Inflammatory macrophage treated with lipopolysaccharide for 1 hour (primary cell): ENCODE measurements at regions not wholly inside any gene's neighbourhood (a gene's known extent, or its start where the extent isn't known, plus 50 kb on each side); places are given as distances from the start of the nearest gene placed in this dataset.

Source experiments
- DNase-seq, 2 donors: peaks; one replicate each; pipeline ENCODE4 v3.0.0-alpha.2; 2020 to 2022

GRCh38 chr15:98427321-98427720 lies 221.0 kb upstream of the IGF1R start:
- DNase-seq, result no peak

GRCh38 chr15:98428253-98428989 lies 219.9 kb upstream of the IGF1R start:
- peak in 1 of 2 donors; percentile 60 for DNase-seq

- DNase-seq, result no peak
These were observed 217.2 kb upstream of the IGF1R start for GRCh38 chr15:98431171-98431570.

GRCh38 chr15:98433346-98433745 lies 215.0 kb upstream of the IGF1R start:
- no peak for DNase-seq

- DNase-seq, result no peak
These were observed 214.5 kb upstream of the IGF1R start for GRCh38 chr15:98433856-98434255.

DNA sequence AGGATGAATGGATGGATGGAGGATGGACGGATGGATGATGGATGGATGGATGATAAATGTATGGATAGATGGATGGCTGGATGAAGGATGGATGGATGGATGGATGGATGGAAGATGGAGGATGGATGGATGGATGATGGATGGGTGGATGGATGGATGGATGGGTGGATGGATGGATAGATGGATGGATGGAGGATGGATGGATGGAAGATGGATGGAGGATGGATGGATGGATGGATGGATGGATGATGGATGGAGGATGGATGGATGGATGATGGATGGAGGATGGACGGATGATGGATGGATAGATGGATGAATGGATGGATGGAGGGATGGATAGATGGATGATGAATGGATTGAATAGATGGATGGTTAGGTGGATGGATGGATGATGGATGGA lies 210.6 kb upstream of the IGF1R start:
- DNase-seq, result no peak

DNA sequence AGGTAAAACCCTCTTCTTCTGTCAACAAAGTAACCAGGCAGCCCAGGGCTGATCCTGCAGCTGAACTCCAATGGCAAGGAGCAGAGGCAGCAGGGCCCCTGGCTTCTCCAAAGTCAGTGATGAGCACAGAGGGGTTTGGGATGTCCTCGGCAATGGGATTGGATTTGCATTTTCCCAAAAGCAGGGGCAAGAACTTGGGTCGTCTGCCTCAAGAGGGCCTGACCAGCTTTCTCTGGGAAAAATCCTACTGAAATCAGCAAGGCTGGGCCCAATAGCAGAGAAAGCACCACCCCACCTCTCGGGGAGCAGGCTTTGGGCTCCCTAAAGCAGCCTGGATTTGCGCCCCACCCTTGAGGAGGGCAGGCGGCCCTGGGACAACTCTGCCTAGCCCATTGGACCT lies 210.0 kb upstream of the IGF1R start:
- no peak for DNase-seq

DNA sequence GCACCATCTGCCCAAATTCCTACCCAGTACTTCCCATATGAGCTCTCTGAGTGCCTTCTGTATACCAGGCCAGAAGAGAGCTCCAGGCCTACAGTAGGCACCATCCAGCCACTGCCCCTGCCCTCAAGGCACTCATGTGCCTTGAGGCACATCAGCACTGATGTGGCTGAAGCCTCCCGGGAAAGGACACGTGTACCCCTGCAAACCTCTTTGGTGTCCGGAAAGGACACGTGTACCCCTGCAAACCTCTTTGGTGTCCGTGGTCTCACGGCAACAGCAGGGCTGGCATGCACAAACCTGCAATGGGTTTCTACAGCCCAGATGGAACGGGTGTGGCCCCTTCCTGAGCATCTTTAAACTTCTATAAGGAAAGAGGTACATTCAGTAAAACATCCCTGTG lies 209.4 kb upstream of the IGF1R start:
- DNase-seq, result no peak

GRCh38 chr15:98439523-98439942 lies 208.8 kb upstream of the IGF1R start:
- no peak for DNase-seq

GRCh38 chr15:98440917-98441316 lies 207.4 kb upstream of the IGF1R start:
- no peak for DNase-seq

GRCh38 chr15:98441599-98441998 lies 206.7 kb upstream of the IGF1R start:
- no peak for DNase-seq

- peak in 1 of 2 donors; percentile 56 for DNase-seq
These were observed 205.9 kb upstream of the IGF1R start for GRCh38 chr15:98442379-98442833.

DNA sequence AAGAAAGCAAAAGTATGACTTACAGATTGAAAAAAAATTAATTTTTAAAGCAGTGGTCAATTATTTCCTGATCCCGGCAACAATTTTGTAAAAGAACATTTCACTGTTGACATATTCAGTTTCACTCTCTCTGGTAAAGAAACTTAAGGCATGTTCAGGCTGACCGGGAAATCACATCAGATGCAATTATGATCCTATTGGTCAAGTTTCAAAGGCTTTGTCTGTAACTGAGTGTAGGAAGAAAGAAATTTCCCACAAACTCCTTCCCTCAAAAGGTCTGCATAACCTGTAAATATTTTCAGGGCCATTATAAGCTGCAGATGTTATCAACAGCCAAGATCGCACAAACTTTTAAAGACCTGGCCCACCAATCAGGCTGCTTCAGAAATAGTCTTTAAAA lies 205.4 kb upstream of the IGF1R start:
- DNase-seq, result no peak

- DNase-seq, result no peak
These were observed 204.8 kb upstream of the IGF1R start for GRCh38 chr15:98443526-98443925.

DNA sequence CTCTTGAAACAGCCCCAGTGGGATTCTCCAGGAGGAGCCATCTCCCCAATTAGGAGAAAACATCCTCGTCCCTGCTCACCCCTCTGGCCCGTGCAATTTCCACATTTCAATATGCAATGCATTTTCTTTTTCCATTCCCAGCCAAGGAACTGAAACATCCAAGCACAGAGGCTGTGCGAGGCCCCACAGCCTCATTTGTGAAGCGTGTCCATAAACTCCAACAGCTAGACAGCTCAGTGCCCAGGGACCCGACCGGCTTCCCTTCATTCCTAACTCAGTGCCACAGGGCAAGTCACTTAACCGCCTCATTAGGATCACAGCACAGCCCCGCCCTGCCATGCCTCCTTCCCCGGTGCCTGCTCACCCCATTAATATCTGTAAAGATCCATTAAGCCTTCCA lies 204.2 kb upstream of the IGF1R start:
- no peak for DNase-seq

- DNase-seq, result no peak
These were observed 203.0 kb upstream of the IGF1R start for GRCh38 chr15:98445315-98445714.

DNA sequence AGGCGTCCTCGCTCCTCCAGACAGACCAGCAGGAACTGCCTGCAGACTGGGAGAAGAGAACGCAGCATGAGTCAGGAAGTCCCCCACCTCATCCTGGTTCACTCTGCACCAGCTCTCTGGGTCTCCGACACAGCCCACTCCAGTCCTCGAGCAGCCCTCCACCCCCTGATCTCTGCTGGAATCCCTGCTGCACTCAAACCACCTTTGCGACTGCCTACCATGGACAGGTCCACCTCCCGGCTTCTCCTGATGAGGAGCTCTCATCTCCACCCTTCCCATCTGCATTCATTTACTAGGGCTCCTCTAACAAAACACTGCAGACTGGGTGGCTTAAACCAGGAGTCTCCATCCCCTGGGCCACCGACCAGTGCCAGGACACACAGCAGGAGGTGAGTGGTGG lies 202.3 kb upstream of the IGF1R start:
- DNase-seq, result no peak

GRCh38 chr15:98447069-98447468 lies 201.3 kb upstream of the IGF1R start:
- no peak for DNase-seq

DNA sequence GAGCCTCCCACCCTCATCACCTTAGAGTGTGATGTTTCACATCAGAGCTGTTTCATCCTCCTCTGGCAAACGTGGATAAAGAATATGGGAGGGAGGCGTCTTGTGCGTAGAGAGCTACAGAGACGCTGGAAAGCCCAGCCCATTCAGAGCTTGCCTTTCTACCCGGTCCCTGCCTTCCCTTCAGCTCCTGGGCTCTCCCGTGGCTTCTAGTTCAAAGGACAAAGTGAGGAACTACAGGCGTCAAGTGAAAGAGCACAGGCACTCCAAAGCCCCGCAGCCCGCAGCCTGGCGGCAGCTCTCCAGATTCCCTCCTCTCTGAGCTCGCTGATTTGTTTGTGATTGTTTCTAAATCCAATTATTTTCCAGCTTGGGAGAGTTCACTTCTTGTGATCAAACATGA lies 197.1 kb upstream of the IGF1R start:
- no peak for DNase-seq

DNA sequence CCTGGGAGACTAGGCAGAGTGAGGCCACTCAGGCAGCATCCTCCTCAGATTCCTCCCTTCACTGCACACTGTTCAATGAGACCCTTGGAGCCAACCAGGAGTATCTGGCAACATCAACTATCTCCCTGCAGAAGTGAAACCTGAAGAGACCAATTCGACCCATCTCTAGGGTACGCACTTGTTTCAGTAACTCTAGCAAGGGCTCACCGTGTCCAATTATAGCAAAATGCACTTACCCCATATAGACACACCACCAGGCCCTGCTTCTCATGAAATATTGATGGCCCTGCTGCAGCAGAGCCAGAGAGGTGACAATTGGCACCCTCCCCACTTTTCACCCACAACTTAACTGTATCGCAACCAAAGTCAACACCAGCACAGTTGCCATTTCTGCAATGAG lies 196.1 kb upstream of the IGF1R start:
- no peak for DNase-seq

GRCh38 chr15:98455904-98456303 lies 192.4 kb upstream of the IGF1R start:
- no peak for DNase-seq

- no peak for DNase-seq
These were observed 171.8 kb upstream of the IGF1R start for GRCh38 chr15:98476559-98476958.

DNA sequence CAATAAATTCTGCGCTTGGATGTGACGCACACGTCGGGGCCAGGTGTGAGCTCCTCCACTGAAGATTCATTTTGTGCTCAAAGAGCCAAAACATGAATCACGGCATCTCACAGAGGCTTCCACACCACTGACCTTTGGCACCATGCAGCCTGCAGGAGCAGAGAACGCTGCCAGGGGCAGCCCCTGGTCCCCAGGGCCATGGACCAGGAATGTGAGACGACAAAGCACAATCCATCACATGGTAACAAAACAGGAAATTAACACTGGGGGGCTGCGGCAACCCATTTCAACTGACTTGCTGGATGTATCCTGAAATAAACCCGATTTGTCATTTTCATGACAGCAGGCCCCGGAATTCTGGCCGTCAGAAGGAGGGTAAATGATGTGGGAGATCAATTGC lies 167.5 kb upstream of the IGF1R start:
- DNase-seq, result no peak

DNA sequence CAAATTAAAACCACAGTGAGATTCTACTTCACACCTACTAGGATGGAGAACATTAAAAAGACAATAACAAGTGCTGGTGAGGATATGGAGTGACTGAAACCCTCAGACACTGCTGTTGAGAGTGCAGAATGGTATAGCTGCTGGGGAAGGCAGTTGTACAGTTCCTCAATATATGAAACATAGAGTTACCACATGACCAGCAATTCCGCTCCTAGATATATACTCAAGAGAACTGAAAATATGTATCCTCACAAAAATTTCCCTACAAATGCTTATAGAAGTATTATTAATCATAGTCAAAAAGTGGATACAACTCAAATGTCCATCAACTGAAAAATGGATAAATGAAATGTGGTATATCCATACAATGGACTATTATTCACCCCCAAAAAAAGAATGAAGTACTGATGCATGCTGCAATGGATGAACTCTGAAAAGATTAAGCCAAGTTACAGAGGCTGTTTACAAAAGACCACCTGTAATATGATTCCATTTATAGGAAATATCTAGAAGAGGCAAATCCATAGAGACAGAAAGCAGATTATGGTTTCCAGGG lies 164.7 kb upstream of the IGF1R start:
- DNase-seq, result no peak

- no peak for DNase-seq
These were observed 163.4 kb upstream of the IGF1R start for GRCh38 chr15:98484914-98485313.
